Central memory CD8-positive, alpha-beta T cell (primary cell): ENCODE measurements at regions not wholly inside any gene's neighbourhood (a gene's known extent, or its start where the extent isn't known, plus 50 kb on each side); places are given as distances from the start of the nearest gene placed in this dataset.

Experiments
- ATAC-seq: fragments of 150-1000 bp; cut with Tn5 transposase; replicated peaks from 2 replicates; pipeline ENCODE4 v1.10.0; 2022; ENCODE audit warnings: mild to moderate bottlenecking, moderate FRiP score, moderate number of reproducible peaks; ENCODE audit not compliant: poor library complexity, severe bottlenecking; ENCODE audit errors: extremely low read depth
- DNase-seq, 2 donors: peaks; one replicate each; pipeline ENCODE4 v3.0.0; 2021; ENCODE audit warnings: low spot score in 2 of 2
- H3K27ac Mint-ChIP-seq: one replicate; pipeline ENCODE4 v1.8.0; 2022; ENCODE audit warnings: low read depth, mild to moderate bottlenecking, moderate library complexity, mixed read lengths
- H3K27me3 Mint-ChIP-seq: one replicate; pipeline ENCODE4 v1.8.0; 2022; ENCODE audit warnings: mixed read lengths
- H3K36me3 Mint-ChIP-seq: one replicate; pipeline ENCODE4 v1.8.0; 2022; ENCODE audit warnings: mild to moderate bottlenecking, moderate library complexity, mixed read lengths; ENCODE audit not compliant: insufficient read depth
- H3K4me1 Mint-ChIP-seq: one replicate; pipeline ENCODE4 v1.8.0; 2022; ENCODE audit warnings: mixed read lengths
- H3K4me3 Mint-ChIP-seq: one replicate; pipeline ENCODE4 v1.8.0; 2022; ENCODE audit warnings: mild to moderate bottlenecking, moderate library complexity, mixed read lengths
- H3K9me3 Mint-ChIP-seq: one replicate; pipeline ENCODE4 v1.8.0; 2022; ENCODE audit warnings: mixed read lengths

DNA sequence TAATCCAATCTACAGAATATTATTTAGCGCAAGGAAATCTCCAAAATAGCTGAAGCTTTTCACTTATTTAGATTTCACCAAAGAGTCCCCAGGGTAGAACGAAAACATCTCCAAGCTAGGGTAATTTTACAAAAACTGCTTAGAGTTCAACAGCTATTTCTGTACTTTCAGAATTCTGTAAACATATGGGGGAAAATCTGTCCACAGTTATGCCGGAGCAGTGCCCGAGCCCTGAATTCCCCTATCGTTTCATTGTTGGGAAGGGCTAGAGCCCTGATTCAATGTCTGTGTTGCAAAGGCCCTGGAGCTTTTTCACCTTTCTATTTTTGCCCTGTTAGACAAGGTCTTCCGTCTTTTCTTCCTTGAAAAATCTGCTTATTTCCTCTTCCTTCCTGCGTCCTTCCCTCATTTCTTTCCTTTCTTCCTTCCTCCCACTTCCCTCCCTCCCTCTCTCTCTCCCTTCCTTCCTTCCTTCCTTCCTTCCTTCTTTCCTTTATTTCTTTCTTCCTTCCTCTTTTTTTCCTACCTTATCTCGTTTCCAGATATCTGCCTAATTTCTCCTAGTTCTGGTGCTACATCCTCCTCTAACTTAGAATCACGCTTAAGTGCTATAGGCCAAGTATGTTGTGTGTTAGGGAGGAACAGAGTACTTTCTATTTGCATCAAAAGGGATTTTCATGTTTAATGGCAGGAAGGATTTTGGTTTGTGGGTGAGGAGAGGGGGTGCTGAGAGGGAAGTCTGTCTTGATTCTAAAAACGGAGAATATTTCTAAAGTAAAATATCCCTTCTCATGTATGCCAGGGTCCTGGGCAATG is 122.5 kb upstream of the BMP2 start:
- no peaks in the 10 kb centered on the region for H3K36me3 Mint-ChIP-seq
- no peak overlapping the region for H3K27ac Mint-ChIP-seq
- no peaks in the 10 kb centered on the region for H3K27me3 Mint-ChIP-seq
- no peak for DNase-seq
- no peaks in the 10 kb centered on the region for H3K4me1 Mint-ChIP-seq
- H3K9me3 Mint-ChIP-seq, result peaks cover 13% of the 10 kb centered on the region
- no peak for ATAC-seq
- no peak overlapping the region for H3K4me3 Mint-ChIP-seq

DNA sequence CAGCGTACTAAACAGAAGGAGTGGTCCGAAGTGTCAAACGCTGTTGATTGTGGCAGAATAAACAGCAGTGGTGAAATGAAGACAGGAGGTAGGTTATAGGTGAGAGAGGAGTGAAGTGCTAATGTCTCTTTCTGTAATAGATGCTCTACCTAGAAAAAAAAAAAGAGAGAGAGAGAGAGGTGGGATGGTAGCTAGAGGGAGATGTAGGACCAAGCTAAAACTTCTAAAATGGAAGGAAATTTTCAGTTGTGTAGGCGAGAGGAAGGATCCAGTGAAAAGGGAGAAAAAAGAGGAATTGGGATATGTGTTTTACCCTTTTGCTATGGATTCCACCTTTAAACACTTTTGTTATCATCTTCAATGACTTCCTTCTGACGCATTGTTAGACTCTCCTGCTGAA is 126.5 kb upstream of the BMP2 start:
- no peak for ATAC-seq
- no peak for DNase-seq

DNA sequence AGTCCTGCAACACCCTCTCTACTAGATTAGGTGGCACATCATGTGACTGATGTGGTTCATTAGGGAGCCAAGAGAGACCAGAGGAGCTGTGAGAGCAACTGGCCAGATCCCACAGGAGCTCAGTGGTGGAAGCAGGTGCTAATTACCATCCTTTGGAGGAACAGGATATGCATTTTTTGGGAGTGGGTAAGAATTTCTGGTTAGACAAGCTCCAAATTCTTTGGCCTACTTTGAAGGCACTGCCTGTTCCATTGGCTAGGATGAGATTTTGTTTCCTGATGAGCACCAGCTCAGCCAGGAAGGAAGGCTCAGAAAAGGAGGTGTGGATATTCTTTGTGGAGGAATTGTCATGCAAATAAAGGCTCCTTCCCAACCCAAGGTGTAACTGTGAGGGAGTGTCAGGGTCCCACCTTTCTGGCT is 130.3 kb upstream of the BMP2 start:
- ATAC-seq (no peak), DNase-seq (no peak)
- Mint-ChIP-seq H3K4me1 (no peaks in the 10 kb centered on the region), H3K4me3 (no peak overlapping the region), H3K36me3 (no peaks in the 10 kb centered on the region), H3K27me3 (no peaks in the 10 kb centered on the region), H3K9me3 (peaks cover 23% of the 10 kb centered on the region), H3K27ac (no peak overlapping the region)

More for the DNA sequence above, 126.5 kb upstream of the BMP2 start:
- peaks cover 18% of the 10 kb centered on the region for H3K9me3 Mint-ChIP-seq
- H3K27me3 Mint-ChIP-seq, result no peaks in the 10 kb centered on the region
- no peak overlapping the region for H3K27ac Mint-ChIP-seq
- H3K4me1 Mint-ChIP-seq, result no peaks in the 10 kb centered on the region
- H3K4me3 Mint-ChIP-seq, result no peak overlapping the region
- no peaks in the 10 kb centered on the region for H3K36me3 Mint-ChIP-seq

DNA sequence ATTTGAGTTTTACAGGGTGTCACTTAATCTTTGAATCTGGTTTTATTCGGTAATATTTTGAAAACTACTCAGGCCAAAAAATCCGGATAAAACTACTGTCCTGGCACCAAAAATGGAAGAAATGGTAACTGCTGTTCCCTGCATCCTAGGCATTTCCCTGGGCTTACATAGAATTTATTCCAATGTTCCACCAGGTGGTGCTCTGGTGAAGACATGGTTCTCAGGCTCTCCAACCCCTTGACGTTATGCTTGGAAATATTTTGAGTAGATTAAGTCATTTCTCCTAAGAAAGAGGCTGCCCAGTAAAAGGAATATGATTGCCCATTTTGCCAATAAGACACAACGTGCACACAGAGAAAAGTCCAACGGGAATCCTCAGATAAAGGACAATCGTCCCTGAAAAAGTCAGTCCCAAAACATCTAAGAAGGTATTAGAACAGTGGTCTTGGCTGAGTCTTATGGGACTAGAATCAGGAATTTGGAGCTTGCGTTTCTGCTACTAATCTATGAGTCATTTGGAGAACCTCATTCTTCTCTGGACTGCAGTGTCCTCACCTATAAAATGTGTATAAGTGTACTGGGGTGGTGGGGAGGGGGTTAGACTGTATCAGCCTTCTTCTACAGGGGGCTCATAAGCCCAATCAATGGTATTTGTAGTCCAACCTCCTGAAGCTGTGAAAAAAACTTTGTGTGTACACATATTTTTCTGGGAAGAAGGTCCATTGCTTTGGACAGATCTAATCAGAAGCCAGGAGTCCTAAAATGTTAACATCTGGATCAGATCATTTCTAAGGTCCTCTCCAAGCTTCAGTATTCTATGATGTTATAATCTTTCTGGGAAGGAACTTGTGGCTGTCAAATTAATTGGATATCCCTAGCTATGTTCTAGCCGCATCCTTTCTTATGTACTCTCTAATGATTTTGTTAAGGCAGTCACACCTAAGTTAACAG is 131.0 kb upstream of the BMP2 start:
- H3K4me1 Mint-ChIP-seq, result no peaks in the 10 kb centered on the region
- peaks cover 30% of the 10 kb centered on the region for H3K9me3 Mint-ChIP-seq
- no peaks in the 10 kb centered on the region for H3K27me3 Mint-ChIP-seq
- DNase-seq, result no peak
- no peak for ATAC-seq
- H3K4me3 Mint-ChIP-seq, result no peak overlapping the region
- no peak overlapping the region for H3K27ac Mint-ChIP-seq
- no peaks in the 10 kb centered on the region for H3K36me3 Mint-ChIP-seq

DNA sequence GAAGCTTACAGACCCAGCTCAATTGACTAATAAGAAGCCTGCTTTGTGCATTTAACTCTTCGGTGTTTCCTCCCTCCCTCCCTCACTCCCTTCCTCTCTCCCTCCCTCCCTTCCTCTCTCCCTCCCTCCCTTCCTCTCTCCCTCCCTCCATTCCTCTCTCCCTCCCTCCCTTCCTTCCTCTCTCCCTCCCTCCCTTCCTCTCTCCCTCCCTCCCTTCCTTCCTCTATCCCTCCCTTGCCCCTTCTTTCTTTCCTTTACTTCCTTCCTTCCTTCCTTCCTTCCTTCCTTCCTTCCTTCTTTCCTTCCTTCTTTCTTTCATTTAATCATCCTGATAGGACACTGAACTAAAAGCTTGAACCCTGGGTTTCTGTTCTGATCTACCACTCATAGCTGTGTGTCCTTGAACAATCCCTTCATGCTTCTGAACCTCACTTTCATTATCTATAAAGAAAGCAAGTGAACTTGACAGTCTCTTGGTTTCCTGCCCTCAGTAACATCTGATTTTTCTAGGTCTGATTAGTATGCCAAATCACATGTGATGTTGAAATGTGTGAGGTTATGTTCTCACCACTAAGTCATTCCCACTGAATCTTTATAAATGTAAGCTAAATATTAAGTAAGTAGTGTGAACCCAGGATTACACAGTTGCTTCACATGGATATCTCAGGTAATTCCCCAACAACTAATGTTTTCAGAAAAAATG is 132.3 kb upstream of the BMP2 start:
- Mint-ChIP-seq H3K4me3 (no peak overlapping the region), H3K9me3 (peaks cover 31% of the 10 kb centered on the region), H3K27me3 (no peaks in the 10 kb centered on the region), H3K4me1 (no peaks in the 10 kb centered on the region), H3K36me3 (no peaks in the 10 kb centered on the region), H3K27ac (no peak overlapping the region)
- DNase-seq, result no peak
- ATAC-seq, result no peak

DNA sequence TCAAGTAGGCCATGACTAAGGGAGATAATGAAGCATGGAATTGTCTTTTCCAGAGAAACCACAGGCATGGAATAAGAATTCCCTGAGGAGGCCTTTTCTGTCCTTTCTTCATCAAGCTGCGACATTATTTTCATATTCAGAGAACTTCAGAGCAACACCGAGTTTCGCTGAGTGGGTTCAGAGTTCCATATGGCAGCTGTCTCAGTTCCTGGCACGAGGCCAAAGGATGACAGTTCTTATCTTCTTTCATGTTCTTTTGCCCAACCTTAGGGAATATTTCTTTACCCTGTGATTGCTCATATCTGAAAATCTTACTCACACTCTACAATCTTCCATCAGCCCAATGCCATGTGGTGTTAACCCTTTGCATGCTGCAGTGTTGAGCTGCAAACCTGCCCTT is 135.3 kb upstream of the BMP2 start:
- Mint-ChIP-seq H3K36me3 (no peaks in the 10 kb centered on the region), H3K27me3 (no peaks in the 10 kb centered on the region), H3K4me1 (no peaks in the 10 kb centered on the region), H3K4me3 (no peak overlapping the region), H3K9me3 (peaks cover 50% of the 10 kb centered on the region), H3K27ac (no peak overlapping the region)
- DNase-seq, result no peak
- ATAC-seq, result no peak

DNA sequence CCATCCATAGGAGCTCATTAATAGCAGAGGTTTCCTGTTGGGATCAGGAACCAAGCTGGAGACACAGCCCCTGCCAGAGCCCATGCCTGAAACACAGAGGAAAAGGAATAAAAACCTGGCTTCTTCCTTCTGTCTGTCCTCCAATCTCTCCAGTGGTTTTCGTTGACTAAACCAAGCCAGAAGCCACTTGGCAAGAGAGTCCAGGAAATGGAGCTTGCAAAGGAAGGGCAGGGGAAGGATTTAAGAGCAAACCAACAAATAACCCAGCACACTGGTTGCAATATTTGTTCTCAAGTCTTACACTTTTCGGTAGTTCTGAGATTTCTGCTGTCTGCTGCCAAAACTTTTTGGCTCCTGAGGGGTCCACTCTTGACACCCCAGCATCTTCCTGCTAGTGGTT is 137.0 kb upstream of the BMP2 start:
- no peak overlapping the region for H3K27ac Mint-ChIP-seq
- no peak for DNase-seq
- H3K27me3 Mint-ChIP-seq, result no peaks in the 10 kb centered on the region
- H3K4me1 Mint-ChIP-seq, result no peaks in the 10 kb centered on the region
- H3K36me3 Mint-ChIP-seq, result no peaks in the 10 kb centered on the region
- H3K4me3 Mint-ChIP-seq, result no peak overlapping the region
- peaks cover 50% of the 10 kb centered on the region for H3K9me3 Mint-ChIP-seq
- ATAC-seq, result no peak

DNA sequence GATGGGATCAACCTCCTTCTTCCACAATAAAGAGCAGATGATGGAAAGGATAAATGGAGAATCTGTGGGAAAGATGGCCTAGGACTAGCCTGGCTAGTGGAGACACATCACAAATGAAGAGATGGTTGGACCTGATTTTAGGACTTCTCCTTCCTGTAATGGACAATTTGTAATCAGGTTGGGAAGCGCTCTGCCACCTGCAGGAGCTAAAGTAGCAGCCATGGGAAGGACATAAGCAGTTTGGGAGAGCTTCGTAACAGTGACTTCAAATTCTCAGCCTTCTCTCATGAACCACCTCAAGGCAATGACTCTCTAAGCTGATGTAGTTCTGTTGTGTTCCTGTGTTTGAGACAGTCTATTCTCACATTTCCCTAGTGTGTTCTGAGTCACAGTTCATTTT is 137.9 kb upstream of the BMP2 start:
- Mint-ChIP-seq H3K27me3 (no peaks in the 10 kb centered on the region), H3K9me3 (peaks cover 44% of the 10 kb centered on the region), H3K4me3 (no peak overlapping the region), H3K4me1 (no peaks in the 10 kb centered on the region), H3K36me3 (no peaks in the 10 kb centered on the region), H3K27ac (no peak overlapping the region)
- DNase-seq (no peak), ATAC-seq (no peak)

DNA sequence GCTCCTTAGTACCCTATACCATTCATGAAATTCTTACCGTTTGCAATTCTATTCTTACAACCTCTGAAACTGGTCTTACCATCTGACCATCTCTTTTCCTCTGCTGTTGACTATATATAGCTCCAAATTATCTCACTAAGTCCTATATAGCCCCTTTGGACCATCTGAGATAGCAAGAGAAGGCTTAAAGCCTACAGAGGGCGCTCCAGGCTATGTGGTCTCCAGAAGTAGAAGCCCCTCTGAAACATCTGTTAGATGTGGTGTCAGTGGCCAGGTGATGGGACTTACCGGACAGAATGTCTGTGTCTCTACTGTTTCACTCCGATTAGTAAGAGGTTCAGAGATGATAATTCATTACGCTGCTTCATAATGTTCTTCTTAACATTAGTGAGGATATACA is 140.7 kb upstream of the BMP2 start:
- Mint-ChIP-seq H3K9me3 (peaks cover 36% of the 10 kb centered on the region), H3K4me1 (no peaks in the 10 kb centered on the region), H3K36me3 (no peaks in the 10 kb centered on the region), H3K27ac (no peak overlapping the region), H3K4me3 (no peak overlapping the region), H3K27me3 (no peaks in the 10 kb centered on the region)
- DNase-seq (no peak), ATAC-seq (no peak)

DNA sequence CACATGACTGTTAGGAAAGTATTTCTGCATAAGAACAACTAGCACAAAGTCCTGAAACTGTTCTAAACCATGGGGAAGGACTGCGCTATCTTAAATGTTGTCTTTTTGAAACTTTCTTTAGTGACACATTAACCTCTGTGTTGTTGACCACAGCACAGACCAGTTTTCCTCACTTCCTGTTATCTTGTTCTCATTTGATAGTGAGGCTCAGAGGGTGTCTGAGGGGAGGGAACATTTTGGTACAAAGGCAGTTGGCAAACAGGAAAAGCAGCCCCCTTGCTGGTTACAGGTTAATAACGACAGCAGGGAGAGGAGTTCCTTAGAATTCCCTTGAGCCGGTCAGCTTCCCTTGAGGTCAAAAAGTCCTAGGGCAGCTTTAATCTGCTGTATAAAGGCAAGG is 143.5 kb upstream of the BMP2 start:
- H3K27me3 Mint-ChIP-seq, result no peaks in the 10 kb centered on the region
- no peak overlapping the region for H3K4me3 Mint-ChIP-seq
- no peaks in the 10 kb centered on the region for H3K4me1 Mint-ChIP-seq
- DNase-seq (no peak), ATAC-seq (no peak)
- H3K27ac Mint-ChIP-seq, result no peak overlapping the region
- H3K36me3 Mint-ChIP-seq, result no peaks in the 10 kb centered on the region
- H3K9me3 Mint-ChIP-seq, result peaks cover 16% of the 10 kb centered on the region

DNA sequence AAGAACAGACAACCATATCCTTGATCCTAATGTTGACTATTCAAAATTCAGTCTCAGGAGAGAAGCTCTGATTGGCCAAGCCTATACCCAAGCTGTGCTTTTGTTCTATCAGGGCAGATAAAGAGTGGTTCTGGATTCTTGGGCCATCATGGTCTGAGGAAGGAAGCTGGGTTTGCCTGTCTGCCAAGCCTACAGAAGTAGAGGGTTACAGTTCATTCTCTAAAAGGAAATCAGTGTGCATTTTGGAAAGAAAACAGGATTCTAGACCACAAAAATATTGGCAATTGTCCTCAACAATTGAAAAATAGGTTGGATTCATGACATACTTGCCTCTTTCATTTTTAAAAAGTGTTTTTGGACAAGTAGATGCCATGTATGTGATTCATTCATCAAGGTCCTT is 145.4 kb upstream of the BMP2 start:
- H3K4me3 Mint-ChIP-seq, result no peak overlapping the region
- H3K36me3 Mint-ChIP-seq, result no peaks in the 10 kb centered on the region
- no peak for ATAC-seq
- H3K9me3 Mint-ChIP-seq, result peaks cover 11% of the 10 kb centered on the region
- DNase-seq, result no peak
- no peak overlapping the region for H3K27ac Mint-ChIP-seq
- H3K27me3 Mint-ChIP-seq, result no peaks in the 10 kb centered on the region
- no peaks in the 10 kb centered on the region for H3K4me1 Mint-ChIP-seq

DNA sequence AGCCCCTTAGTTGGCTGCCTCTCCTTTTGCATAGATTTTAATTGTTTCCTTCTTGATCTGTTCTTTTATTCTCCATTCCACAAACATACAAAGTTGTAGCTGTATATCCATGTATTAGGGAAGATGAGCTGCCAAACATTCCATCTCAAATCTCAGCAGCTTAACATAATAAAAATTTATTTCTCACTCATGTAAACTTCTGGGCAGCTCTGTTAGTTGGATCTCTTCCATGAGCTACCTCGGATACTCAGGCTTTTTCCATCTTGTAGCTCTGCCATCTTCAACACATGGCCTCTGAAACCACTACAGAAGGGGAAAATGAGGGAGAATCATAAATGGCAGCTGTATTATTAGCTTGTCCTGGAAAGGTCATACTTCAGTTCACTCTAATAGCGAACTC is 149.4 kb upstream of the BMP2 start:
- Mint-ChIP-seq H3K27me3 (no peaks in the 10 kb centered on the region), H3K4me1 (no peaks in the 10 kb centered on the region), H3K4me3 (no peak overlapping the region), H3K9me3 (peaks cover 15% of the 10 kb centered on the region), H3K27ac (no peak overlapping the region), H3K36me3 (no peaks in the 10 kb centered on the region)
- ATAC-seq, result no peak
- no peak for DNase-seq
